Endothelial cell (in vitro differentiated cells): ENCODE measurements at regions not wholly inside any gene's neighbourhood (a gene's known extent, or its start where the extent isn't known, plus 50 kb on each side); places are given as distances from the start of the nearest gene placed in this dataset.

ENCODE experiments used
- DNase-seq: peaks from one replicate; pipeline ENCODE4 v3.0.0; 2021; ENCODE audit warnings: low spot score
- H3K27ac Mint-ChIP-seq: one replicate; pipeline ENCODE4 v1.8.0; 2021; ENCODE audit warnings: mixed read lengths, inconsistent platforms; ENCODE audit not compliant: unreplicated experiment
- H3K27me3 Mint-ChIP-seq: one replicate; pipeline ENCODE4 v1.8.0; 2021; ENCODE audit warnings: mild to moderate bottlenecking, moderate library complexity, mixed read lengths, inconsistent platforms; ENCODE audit not compliant: unreplicated experiment
- H3K36me3 Mint-ChIP-seq: one replicate; pipeline ENCODE4 v1.8.0; 2021; ENCODE audit warnings: mild to moderate bottlenecking, low read depth, mixed read lengths, inconsistent platforms; ENCODE audit not compliant: unreplicated experiment
- H3K4me1 Mint-ChIP-seq: one replicate; pipeline ENCODE4 v1.8.0; 2021; ENCODE audit warnings: mild to moderate bottlenecking, mixed read lengths, inconsistent platforms; ENCODE audit not compliant: unreplicated experiment
- H3K4me3 Mint-ChIP-seq: one replicate; pipeline ENCODE4 v1.8.0; 2021; ENCODE audit warnings: mild to moderate bottlenecking, mixed read lengths, inconsistent platforms; ENCODE audit not compliant: unreplicated experiment
- H3K9me3 Mint-ChIP-seq: one replicate; pipeline ENCODE4 v1.8.0; 2021; ENCODE audit warnings: mixed read lengths, inconsistent platforms; ENCODE audit not compliant: unreplicated experiment
- CTCF ChIP-seq: fragments of 200-600 bp; sonication (generic); IDR thresholded peaks from one replicate; pipeline ENCODE4 v1.5.0; 2021; ENCODE audit warnings: antibody characterized with exemption; ENCODE audit not compliant: unreplicated experiment

GRCh38 chr21:27257226-27257625 lies 290.3 kb upstream of the ADAMTS5 start:
- no peak for DNase-seq
- H3K36me3 Mint-ChIP-seq = no peaks in the 10 kb centered on the region
- no peaks in the 10 kb centered on the region for H3K4me1 Mint-ChIP-seq
- H3K27ac Mint-ChIP-seq = no peak overlapping the region
- no peak for TF ChIP-seq CTCF
- no peaks in the 10 kb centered on the region for H3K9me3 Mint-ChIP-seq
- H3K4me3 Mint-ChIP-seq = no peak overlapping the region
- H3K27me3 Mint-ChIP-seq = no peaks in the 10 kb centered on the region

GRCh38 chr21:27251752-27252151 lies 284.9 kb upstream of the ADAMTS5 start:
- H3K27me3 Mint-ChIP-seq = no peaks in the 10 kb centered on the region
- no peaks in the 10 kb centered on the region for H3K4me1 Mint-ChIP-seq
- H3K4me3 Mint-ChIP-seq = no peak overlapping the region
- no peaks in the 10 kb centered on the region for H3K36me3 Mint-ChIP-seq
- DNase-seq = no peak
- H3K9me3 Mint-ChIP-seq = no peaks in the 10 kb centered on the region
- no peak overlapping the region for H3K27ac Mint-ChIP-seq
- no peak for TF ChIP-seq CTCF

- no peak overlapping the region for H3K4me3 Mint-ChIP-seq
- H3K9me3 Mint-ChIP-seq = no peaks in the 10 kb centered on the region
- H3K4me1 Mint-ChIP-seq = no peaks in the 10 kb centered on the region
- no peak for TF ChIP-seq CTCF
- no peaks in the 10 kb centered on the region for H3K36me3 Mint-ChIP-seq
- no peak for DNase-seq
- H3K27me3 Mint-ChIP-seq = no peaks in the 10 kb centered on the region
- no peak overlapping the region for H3K27ac Mint-ChIP-seq
Measured at GRCh38 chr21:27250366-27250765, 283.5 kb upstream of the ADAMTS5 start.

- Mint-ChIP-seq H3K27me3 (no peaks in the 10 kb centered on the region), H3K36me3 (no peaks in the 10 kb centered on the region), H3K4me1 (no peaks in the 10 kb centered on the region), H3K27ac (no peak overlapping the region), H3K9me3 (no peaks in the 10 kb centered on the region), H3K4me3 (no peak overlapping the region)
- no peak for TF ChIP-seq CTCF
- no peak for DNase-seq
Measured at GRCh38 chr21:27248814-27249213, 281.9 kb upstream of the ADAMTS5 start.

GRCh38 chr21:27246741-27247140 lies 279.9 kb upstream of the ADAMTS5 start:
- no peak for DNase-seq
- TF ChIP-seq CTCF = no peak
- Mint-ChIP-seq H3K4me1 (no peaks in the 10 kb centered on the region), H3K4me3 (no peak overlapping the region), H3K27me3 (no peaks in the 10 kb centered on the region), H3K36me3 (no peaks in the 10 kb centered on the region), H3K27ac (no peak overlapping the region), H3K9me3 (no peaks in the 10 kb centered on the region)
